Transverse colon (tissue), 4 donors: ENCODE measurements at regions not wholly inside any gene's neighbourhood (a gene's known extent, or its start where the extent isn't known, plus 50 kb on each side); places are given as distances from the start of the nearest gene placed in this dataset.
A peak's percentile ranks its signal among the peaks of the same experiment; 100 is the strongest.

Source experiments
- DNase-seq: peaks from one replicate; pipeline ENCODE4 v3.0.0-alpha.2; 2019
- H3K27ac ChIP-seq, 4 donors: fragments of 200-600 bp; sonication (generic); 2 replicates each; pipeline ENCODE4 v1.5.1; 2016 to 2018; ENCODE audit warnings: inconsistent platforms in 4 of 4
- H3K27me3 ChIP-seq: fragments of 200-600 bp; sonication (generic); 2 replicates; pipeline ENCODE4 v1.5.1; 2017; ENCODE audit warnings: inconsistent platforms
- H3K36me3 ChIP-seq, 4 donors: fragments of 200-600 bp; sonication (generic); 2 replicates each; pipeline ENCODE4 v1.5.1; 2017 to 2019; ENCODE audit warnings: inconsistent platforms in 4 of 4
- H3K4me1 ChIP-seq, 4 donors: fragments of 200-600 bp; sonication (generic); 2 replicates each; pipeline ENCODE4 v1.5.1; 2017 to 2020; ENCODE audit warnings: inconsistent platforms in 4 of 4
- H3K4me3 ChIP-seq, 4 donors: fragments of 200-600 bp; sonication (generic); 1 replicate in 1 of 4; 2 replicates in 3 of 4; pipeline versions ENCODE4 v1.5.1 to v1.6.1; 2017 to 2019; ENCODE audit warnings: inconsistent platforms in 4 of 4
- H3K9me3 ChIP-seq, 2 donors: fragments of 200-600 bp; sonication (generic); 2 replicates each; pipeline ENCODE4 v1.5.1; 2017 to 2019; ENCODE audit warnings: inconsistent platforms in 2 of 2
- CTCF ChIP-seq, 5 experiments: fragments of 200-600 bp in 3 of 5; fragments of 450-650 bp in 2 of 5; sonication (generic) in 3 of 5; IDR thresholded peaks; 1 replicate in 2 of 5; 2 replicates in 3 of 5; pipeline ENCODE4 v1.5.1; 2016 to 2017; ENCODE audit warnings: antibody characterized with exemption in 5 of 5, inconsistent platforms in 3 of 5, mild to moderate bottlenecking in 2 of 5, moderate library complexity in 1 of 5
- EP300 ChIP-seq: sonication (generic); formaldehyde crosslinking; IDR thresholded peaks from one replicate; pipeline ENCODE4 v1.6.1; 2017; ENCODE audit warnings: antibody characterized with exemption, low read depth
- POLR2A ChIP-seq: fragments of 450-650 bp; IDR thresholded peaks from one replicate; pipeline ENCODE4 v1.6.1; 2016; ENCODE audit warnings: antibody characterized with exemption, mild to moderate bottlenecking, moderate library complexity
- POLR2AphosphoS5 ChIP-seq, 3 donors: sonication (generic); formaldehyde crosslinking; IDR thresholded peaks; one replicate each; pipeline ENCODE4 v1.6.1; 2016; ENCODE audit warnings: antibody characterized with exemption in 3 of 3
- WGBS, 2 donors: methylation state at CpG; one replicate each; pipeline ENCODE4 v1.1.5; 2018; ENCODE audit warnings: low coverage in 1 of 2; 5-methylcytosine and 5-hydroxymethylcytosine counted together
- in situ Hi-C, 4 donors: fragments of 200-750 bp; cut with MboI; loops; one replicate each; pipeline versions ENCODE4 v1.15.0 to v1.15.1; 2017; ENCODE audit warnings: low sequenced_read_pairs in 3 of 4, low pct_ligation_motif_present in 1 of 4, low pct_unique_long_range_greater_than_20kb in 1 of 4
- intact Hi-C: fragments of 100-400 bp; cut with DNase I; formaldehyde crosslinking; loops from one replicate; pipeline ENCODE4 v1.15.1; 2023; ENCODE audit warnings: low total_unique reads

DNA sequence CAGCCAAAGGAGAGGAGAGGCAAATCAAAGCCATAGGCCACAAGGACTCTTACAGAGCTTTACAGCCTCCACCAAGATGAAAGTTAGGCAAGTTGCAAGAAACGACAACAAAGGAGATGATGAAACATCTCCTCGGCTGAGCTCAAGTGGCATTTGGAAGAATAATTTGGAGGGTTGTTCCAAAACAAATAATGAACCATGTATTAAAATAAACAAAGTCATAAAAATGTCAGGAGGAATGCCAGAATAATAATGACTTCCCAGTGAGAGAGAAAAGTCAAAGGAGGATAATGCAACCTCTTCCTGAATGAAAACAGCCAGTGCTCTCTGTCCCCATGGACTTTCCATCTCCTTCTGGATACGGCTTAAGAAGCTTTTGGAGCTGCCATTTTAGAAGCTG is 371.4 kb upstream of the ID4 start:
- 43 to 49% methylated on average over 3 of the region's 3 CpGs for WGBS, 2 donors
- TF ChIP-seq EP300 (no peak), POLR2AphosphoS5 (IDR thresholded peaks at IDR 0.05) (peak in 2 of 3 donors; percentile 68 to 74)
- intact Hi-C loops: no loop called here
- Histone ChIP-seq H3K36me3 (no peaks in the 10 kb centered on the region), H3K4me1 (no peaks in the 10 kb centered on the region), H3K4me3 (no peak overlapping the region), H3K9me3 (no peaks in the 10 kb centered on the region), H3K27ac (peak overlapping the region in 1 of 4 donors; percentile 25), H3K27me3 (no peaks in the 10 kb centered on the region)
- in situ Hi-C loops: no loop called here
- DNase-seq: no peak

DNA sequence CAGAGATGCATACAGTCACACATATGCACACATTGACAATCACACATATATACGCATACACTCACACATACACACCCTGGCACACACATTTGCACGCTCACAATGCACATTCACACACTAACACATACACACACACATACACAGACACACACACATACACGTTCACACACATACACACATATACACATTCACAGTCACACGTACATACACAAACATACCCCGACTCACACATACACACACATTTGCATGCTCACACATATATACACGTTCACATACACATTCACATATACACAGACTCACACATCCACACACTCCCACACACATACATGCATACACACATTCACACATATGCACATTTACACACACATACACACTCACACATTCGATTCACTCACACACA is 366.8 kb upstream of the ID4 start:
- no peaks in the 10 kb centered on the region for H3K36me3 ChIP-seq
- in situ Hi-C loops (no loop called here), intact Hi-C loops (no loop called here)
- TF ChIP-seq POLR2A: no peak
- no peaks in the 10 kb centered on the region for H3K9me3 ChIP-seq
- no peaks in the 10 kb centered on the region for H3K4me1 ChIP-seq
- no peak for DNase-seq
- H3K27ac ChIP-seq: no peak overlapping the region
- no peak overlapping the region for H3K4me3 ChIP-seq
- no peaks in the 10 kb centered on the region for H3K27me3 ChIP-seq
- 70 to 83% methylated on average over 3 to 7 of the region's 7 CpGs for WGBS, 2 donors

- DNase-seq: no peak
- H3K27me3 ChIP-seq: no peaks in the 10 kb centered on the region
- no peak overlapping the region for H3K4me3 ChIP-seq
- no peaks in the 10 kb centered on the region for H3K4me1 ChIP-seq
- in situ Hi-C loops: no loop called here
- TF ChIP-seq POLR2AphosphoS5 (IDR thresholded peaks at IDR 0.05) (no peak), POLR2A (no peak), CTCF (IDR thresholded peaks at IDR 0.05) (no peak), EP300 (no peak)
- intact Hi-C loops: no loop called here
- no peak overlapping the region for H3K27ac ChIP-seq
- 86 to 92% methylated on average over 2 to 4 of the region's 4 CpGs for WGBS, 2 donors
- no peaks in the 10 kb centered on the region for H3K36me3 ChIP-seq
- no peaks in the 10 kb centered on the region for H3K9me3 ChIP-seq
These were observed 365.0 kb upstream of the ID4 start for GRCh38 chr6:19472153-19472552.

GRCh38 chr6:19472850-19473249 is 364.3 kb upstream of the ID4 start:
- no peaks in the 10 kb centered on the region for H3K9me3 ChIP-seq
- 64 to 65% methylated on average over 4 of the region's 4 CpGs for WGBS, 2 donors
- intact Hi-C loops: no loop called here
- no peaks in the 10 kb centered on the region for H3K27me3 ChIP-seq
- in situ Hi-C loops: no loop called here
- no peak overlapping the region for H3K27ac ChIP-seq
- no peak overlapping the region for H3K4me3 ChIP-seq
- no peaks in the 10 kb centered on the region for H3K36me3 ChIP-seq
- no peak for TF ChIP-seq POLR2AphosphoS5 (IDR thresholded peaks at IDR 0.05)
- no peak for TF ChIP-seq POLR2A
- TF ChIP-seq EP300: no peak
- TF ChIP-seq CTCF (IDR thresholded peaks at IDR 0.05): peak in 1 of 5 experiments; percentile 10
- no peak for DNase-seq
- no peaks in the 10 kb centered on the region for H3K4me1 ChIP-seq

- no peak for DNase-seq
- no peaks in the 10 kb centered on the region for H3K36me3 ChIP-seq
- H3K27ac ChIP-seq: no peak overlapping the region
- intact Hi-C loops: no loop called here
- H3K4me3 ChIP-seq: no peak overlapping the region
- no peak for TF ChIP-seq POLR2AphosphoS5 (IDR thresholded peaks at IDR 0.05)
- no peak for TF ChIP-seq EP300
- in situ Hi-C loops: no loop called here
- 78 to 92% methylated on average over 1 of the region's 1 CpG for WGBS, 2 donors
- peaks cover 0 to 10% (median 0%) of the 10 kb centered on the region in 4 donors for H3K4me1 ChIP-seq
- no peaks in the 10 kb centered on the region for H3K9me3 ChIP-seq
- H3K27me3 ChIP-seq: no peaks in the 10 kb centered on the region
These were observed 359.6 kb upstream of the ID4 start for GRCh38 chr6:19477563-19477962.

GRCh38 chr6:19478273-19478672 is 358.9 kb upstream of the ID4 start:
- in situ Hi-C loops (no loop called here), intact Hi-C loops (no loop called here)
- WGBS, 2 donors: 71% methylated on average over 4 of the region's 4 CpGs; no CpG with 5 or more reads in 1 of the 2 donors

More at GRCh38 chr6:19478273-19478672, 358.9 kb upstream of the ID4 start:
- TF ChIP-seq POLR2AphosphoS5 (IDR thresholded peaks at IDR 0.05) (no peak), EP300 (no peak), CTCF (IDR thresholded peaks at IDR 0.05) (no peak), POLR2A (no peak)
- H3K4me1 ChIP-seq: peaks cover 0 to 10% (median 0%) of the 10 kb centered on the region in 4 donors
- H3K27me3 ChIP-seq: no peaks in the 10 kb centered on the region
- H3K36me3 ChIP-seq: no peaks in the 10 kb centered on the region
- H3K27ac ChIP-seq: no peak overlapping the region
- no peaks in the 10 kb centered on the region for H3K9me3 ChIP-seq
- DNase-seq: no peak
- no peak overlapping the region for H3K4me3 ChIP-seq
